ENCODE measurements at regions not wholly inside any gene's neighbourhood (a gene's known extent, or its start where the extent isn't known, plus 50 kb on each side); places are given as distances from the start of the nearest gene placed in this dataset.

DNA sequence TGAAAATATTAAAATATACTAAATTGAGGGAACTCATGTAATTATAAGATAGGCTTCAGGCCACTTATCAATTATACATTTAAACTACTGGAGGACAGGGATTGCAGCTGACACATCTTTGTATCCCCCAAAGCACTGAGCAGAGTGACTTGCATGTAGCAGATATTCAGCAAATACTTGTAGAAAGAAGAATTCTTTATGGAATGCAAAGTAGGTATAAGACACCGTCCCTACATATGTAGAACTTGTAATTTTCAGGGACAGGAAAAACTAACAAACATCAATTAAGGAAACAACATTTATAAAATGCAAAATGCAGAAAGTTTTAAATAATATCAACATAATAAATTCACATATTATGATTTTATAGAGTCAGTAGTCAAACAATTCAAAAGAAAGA, 719.2 kb downstream of the OLFM4 start:
- no peaks in the 10 kb centered on the region for H3K9me3 ChIP-seq (replicated peaks in 1 of 2; ENCODE audit: control insufficient read depth in 1 of 2, insufficient read depth in 1 of 2, low read length in 2 of 2)
- no peak for TF ChIP-seq CTCF (IDR thresholded peaks at IDR 0.05)
- intact Hi-C loops (cut with micrococcal nuclease) = no loop called here

GRCh38 chr13:53749306-53749705, 720.7 kb downstream of the OLFM4 start:
- Histone ChIP-seq H3K9ac (ENCODE audit: insufficient read depth, low read length, poor library complexity, severe bottlenecking) (no peak overlapping the region), H2AFZ (ENCODE audit: insufficient read depth, low read depth, low read length, poor library complexity, severe bottlenecking) (no peak overlapping the region), H4K20me1 (ENCODE audit: insufficient read depth, low read length) (no peaks in the 10 kb centered on the region), H3K79me2 (ENCODE audit: insufficient read depth, low read length) (no peaks in the 10 kb centered on the region), H3K4me2 (replicated peaks; ENCODE audit: extremely low read depth, low read length, poor library complexity, severe bottlenecking) (no peak overlapping the region), H3K4me1 (ENCODE audit: control insufficient read depth in 1 of 2, insufficient read depth in 2 of 2, low read length in 2 of 2) (no peaks in the 10 kb centered on the region), H3K36me3 (replicated peaks in 1 of 2; ENCODE audit: control insufficient read depth in 1 of 2, insufficient read depth in 2 of 2, low read length in 2 of 2) (no peaks in the 10 kb centered on the region), H3K4me3 (replicated peaks in 1 of 3; ENCODE audit: low read depth in 2 of 3, low read length in 3 of 3) (no peak overlapping the region), H3K27ac (ENCODE audit: low read depth in 1 of 2, low read length in 2 of 2) (no peak overlapping the region), H3K27me3 (ENCODE audit: control insufficient read depth in 2 of 2, insufficient read depth in 2 of 2, low read length in 2 of 2) (no peaks in the 10 kb centered on the region), H3K9me3 (replicated peaks in 1 of 2; ENCODE audit: control insufficient read depth in 1 of 2, insufficient read depth in 1 of 2, low read length in 2 of 2) (no peaks in the 10 kb centered on the region)
- Mint-ChIP-seq H3K9me3 (peaks cover 0 to 4% (median 0%) of the 10 kb centered on the region in 7 donors), H3K36me3 (no peaks in the 10 kb centered on the region), H3K27ac (no peak overlapping the region), H3K4me1 (no peaks in the 10 kb centered on the region), H3K4me3 (no peak overlapping the region), H3K27me3 (ENCODE audit: low read depth in 3 of 3) (no peaks in the 10 kb centered on the region)
- intact Hi-C loops (cut with micrococcal nuclease) = no loop called here
- DNase-seq = no peak
- WGBS (ENCODE audit: insufficient coverage) = no CpG with 5 or more reads among the region's 3 CpGs
- TF ChIP-seq CTCF (IDR thresholded peaks at IDR 0.05) = no peak

More for the DNA sequence above, 719.2 kb downstream of the OLFM4 start:
- Mint-ChIP-seq H3K36me3 (no peaks in the 10 kb centered on the region), H3K4me1 (no peaks in the 10 kb centered on the region), H3K27me3 (ENCODE audit: low read depth in 3 of 3) (no peaks in the 10 kb centered on the region), H3K4me3 (no peak overlapping the region), H3K9me3 (peaks cover 0 to 6% (median 2%) of the 10 kb centered on the region in 7 donors), H3K27ac (no peak overlapping the region)
- Histone ChIP-seq H3K27me3 (ENCODE audit: control insufficient read depth in 2 of 2, insufficient read depth in 2 of 2, low read length in 2 of 2) (no peaks in the 10 kb centered on the region), H3K36me3 (replicated peaks in 1 of 2; ENCODE audit: control insufficient read depth in 1 of 2, insufficient read depth in 2 of 2, low read length in 2 of 2) (no peaks in the 10 kb centered on the region), H2AFZ (ENCODE audit: insufficient read depth, low read depth, low read length, poor library complexity, severe bottlenecking) (no peak overlapping the region), H3K9ac (ENCODE audit: insufficient read depth, low read length, poor library complexity, severe bottlenecking) (no peak overlapping the region), H3K27ac (ENCODE audit: low read depth in 1 of 2, low read length in 2 of 2) (no peak overlapping the region), H3K4me3 (replicated peaks in 1 of 3; ENCODE audit: low read depth in 2 of 3, low read length in 3 of 3) (no peak overlapping the region), H4K20me1 (ENCODE audit: insufficient read depth, low read length) (no peaks in the 10 kb centered on the region), H3K4me1 (ENCODE audit: control insufficient read depth in 1 of 2, insufficient read depth in 2 of 2, low read length in 2 of 2) (no peaks in the 10 kb centered on the region), H3K4me2 (replicated peaks; ENCODE audit: extremely low read depth, low read length, poor library complexity, severe bottlenecking) (no peak overlapping the region), H3K79me2 (ENCODE audit: insufficient read depth, low read length) (no peaks in the 10 kb centered on the region)
- no peak for DNase-seq
- WGBS (ENCODE audit: insufficient coverage) = no CpG with 5 or more reads among the region's 1 CpG
